COLO668 (cell line): ENCODE measurements at regions not wholly inside any gene's neighbourhood (a gene's known extent, or its start where the extent isn't known, plus 50 kb on each side); places are given as distances from the start of the nearest gene placed in this dataset.

Source experiments
- DNase-seq: peaks from one replicate; lab custom pipeline; 2025; ENCODE audit not compliant: unreplicated experiment; lab: John Stamatoyannopoulos, UW

DNA sequence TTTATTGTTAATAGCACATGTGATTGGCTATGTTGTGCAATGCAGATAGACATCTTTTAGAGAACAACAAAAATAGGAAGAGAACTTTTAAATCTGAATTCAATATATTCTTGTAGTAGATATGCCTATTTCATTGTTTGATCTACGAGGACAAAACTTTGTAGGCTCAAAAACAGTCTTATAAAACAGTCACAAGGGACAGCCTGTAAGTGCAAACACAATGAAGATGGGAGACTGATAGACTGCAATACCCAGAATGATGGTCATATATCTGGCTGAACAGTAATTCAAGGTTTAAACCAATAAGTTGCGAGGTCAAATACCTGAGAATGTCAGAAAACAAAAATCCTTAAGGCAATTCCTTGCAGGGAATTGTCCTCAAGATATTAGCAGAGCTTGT, 1342.9 kb upstream of the ADGRB3 start:
- no peak for DNase-seq

DNA sequence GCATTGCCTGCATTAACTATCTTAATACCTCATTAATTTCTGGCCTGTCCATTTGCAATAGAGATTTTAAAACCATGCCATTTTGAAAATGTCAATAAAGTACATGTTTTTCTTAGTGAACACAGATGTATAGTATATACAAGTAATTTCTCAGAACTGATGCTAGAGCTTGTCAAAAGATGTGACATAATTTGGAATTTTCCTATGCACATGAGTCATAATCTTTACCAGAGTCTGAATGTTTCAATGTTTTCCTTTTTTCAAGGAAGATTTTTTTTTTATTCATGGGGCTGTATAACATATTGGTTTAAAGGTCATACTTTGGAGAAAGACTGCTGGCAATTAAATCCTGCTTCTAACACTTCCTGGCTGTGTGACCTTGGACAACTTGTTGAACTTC, 1347.5 kb upstream of the ADGRB3 start:
- DNase-seq = no peak

DNA sequence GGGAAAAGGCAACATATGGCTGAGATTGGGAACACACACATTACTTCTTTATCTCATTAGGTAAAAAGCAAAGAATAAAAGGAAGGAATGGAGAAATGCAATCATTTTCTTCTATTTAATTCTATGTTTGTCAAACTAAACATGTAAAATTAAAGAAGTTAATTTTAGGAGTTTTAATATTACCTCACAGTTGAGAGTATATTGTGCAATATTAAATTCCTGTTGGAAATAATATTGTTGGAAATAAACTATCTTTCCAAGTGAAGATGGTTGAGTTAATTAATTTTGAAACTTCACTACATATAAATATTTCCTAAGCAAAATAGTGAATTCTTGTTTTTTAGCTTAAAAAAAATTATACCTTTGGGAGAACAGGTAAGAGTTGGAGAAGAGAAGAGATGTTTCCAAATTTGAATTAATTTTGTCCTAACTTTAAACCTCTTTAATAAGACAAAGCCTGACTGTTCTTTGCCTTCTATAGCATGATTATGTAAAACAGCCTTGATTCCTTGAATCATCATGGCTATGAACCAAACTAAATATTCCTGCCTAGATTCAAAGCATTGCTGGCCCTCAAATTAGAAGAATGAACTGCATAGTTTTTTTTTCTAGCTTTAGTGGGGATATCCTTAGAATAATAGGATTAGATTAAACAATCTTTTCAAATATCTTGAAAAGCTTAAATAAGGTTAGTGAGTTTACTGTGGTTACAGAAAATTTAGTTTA, 1349.1 kb upstream of the ADGRB3 start:
- DNase-seq = no peak

DNA sequence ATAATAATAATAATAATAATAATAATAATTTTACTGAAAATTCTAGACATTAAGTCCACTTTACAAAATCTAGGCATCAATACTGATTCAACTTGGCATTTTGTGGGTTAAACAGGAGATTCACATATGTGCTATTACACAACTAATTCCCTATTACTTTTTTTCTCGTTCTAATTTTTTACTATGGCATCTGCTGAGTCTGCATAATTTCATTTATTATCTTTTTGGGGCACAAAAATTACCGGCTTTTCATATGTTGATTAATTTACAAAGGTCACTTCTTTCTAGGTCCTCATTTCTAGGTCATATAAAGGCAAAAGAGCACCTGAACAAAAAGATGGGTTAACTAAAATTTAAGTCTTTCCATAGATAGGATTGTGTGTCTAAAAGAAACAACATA, 1357.8 kb upstream of the ADGRB3 start:
- DNase-seq = no peak

DNA sequence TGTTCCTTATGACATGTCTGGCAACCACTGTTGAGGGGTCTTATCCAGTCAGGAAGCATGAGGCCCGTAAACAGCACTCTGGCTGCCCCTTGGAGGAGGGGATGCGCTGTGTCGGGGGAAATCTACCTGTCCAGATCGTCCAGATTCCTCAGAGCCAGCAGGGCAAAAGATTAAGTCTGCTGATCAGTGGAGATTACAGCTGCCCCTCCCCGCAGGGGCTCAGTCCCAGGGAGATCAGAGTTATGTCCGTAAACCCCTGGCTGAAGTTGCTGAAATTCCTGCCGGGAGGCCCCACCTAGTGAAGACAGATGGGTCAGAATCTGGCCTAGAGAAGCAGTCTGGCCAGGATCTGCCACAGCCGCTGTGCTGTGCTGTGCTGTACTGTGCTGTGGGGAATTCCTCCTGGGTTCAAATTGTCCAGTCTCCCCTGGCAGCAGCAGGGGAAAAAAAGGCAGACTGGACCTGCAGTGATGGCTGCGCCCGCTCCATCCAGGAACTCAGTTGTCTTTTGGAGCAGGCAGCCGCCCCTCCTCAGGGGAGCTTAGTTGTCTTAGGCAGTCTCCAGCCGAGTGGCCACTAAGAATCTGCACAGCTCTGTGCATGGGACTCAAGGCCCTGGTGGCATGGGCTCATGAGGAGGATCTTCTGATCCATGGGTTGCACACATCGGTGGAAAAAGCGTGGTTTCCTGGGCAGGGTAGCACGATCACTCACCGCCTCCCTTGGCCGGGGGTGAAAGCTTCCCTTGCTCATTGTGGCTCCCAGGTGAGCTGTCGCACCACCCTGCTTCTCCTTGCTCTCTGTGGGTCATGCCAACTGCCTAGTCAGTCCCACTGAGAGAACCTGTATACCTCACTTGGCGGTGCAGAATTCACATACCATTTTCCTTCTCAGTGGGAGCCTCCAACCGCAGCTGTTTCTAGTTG, 1368.8 kb upstream of the ADGRB3 start:
- no peak for DNase-seq

DNA sequence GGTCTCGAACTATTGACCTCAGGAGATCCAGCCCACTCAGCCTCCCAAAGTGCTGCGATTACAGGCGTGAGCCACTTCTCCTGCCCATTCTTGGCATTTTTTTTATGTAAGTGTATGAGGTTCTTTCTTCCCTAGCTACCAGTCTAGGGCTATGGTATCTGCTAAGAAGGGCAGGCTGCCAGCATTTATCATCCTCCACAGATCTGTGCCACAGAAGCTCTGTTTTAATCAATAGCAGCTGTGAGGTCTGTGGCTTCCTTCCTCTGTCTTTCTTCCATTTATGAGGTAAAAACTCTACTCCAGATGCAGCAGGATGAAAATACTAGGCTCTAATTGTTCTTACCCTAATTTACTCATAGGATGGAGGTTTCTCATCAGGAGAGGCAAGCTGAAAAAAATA, 1382.4 kb upstream of the ADGRB3 start:
- DNase-seq = no peak

DNA sequence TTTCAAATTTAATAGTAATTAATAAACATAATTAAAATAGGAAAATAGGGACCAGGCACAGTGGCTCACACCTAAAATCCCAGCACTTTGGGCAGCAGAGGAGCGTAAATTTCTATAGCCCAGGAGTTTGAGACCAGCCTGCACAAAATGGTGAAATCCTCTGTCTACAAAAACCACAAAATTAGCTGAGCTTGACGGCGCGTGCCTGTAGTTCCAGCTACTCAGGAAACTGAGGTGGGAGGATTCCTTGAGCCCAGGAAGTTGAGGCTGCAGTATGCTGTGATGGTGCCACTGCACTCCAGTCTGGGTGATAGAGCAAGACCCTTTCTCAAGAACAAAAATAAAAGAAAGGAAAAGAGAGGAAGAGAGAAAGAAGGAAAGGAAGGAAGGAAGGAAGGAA, 1387.0 kb upstream of the ADGRB3 start:
- no peak for DNase-seq

DNA sequence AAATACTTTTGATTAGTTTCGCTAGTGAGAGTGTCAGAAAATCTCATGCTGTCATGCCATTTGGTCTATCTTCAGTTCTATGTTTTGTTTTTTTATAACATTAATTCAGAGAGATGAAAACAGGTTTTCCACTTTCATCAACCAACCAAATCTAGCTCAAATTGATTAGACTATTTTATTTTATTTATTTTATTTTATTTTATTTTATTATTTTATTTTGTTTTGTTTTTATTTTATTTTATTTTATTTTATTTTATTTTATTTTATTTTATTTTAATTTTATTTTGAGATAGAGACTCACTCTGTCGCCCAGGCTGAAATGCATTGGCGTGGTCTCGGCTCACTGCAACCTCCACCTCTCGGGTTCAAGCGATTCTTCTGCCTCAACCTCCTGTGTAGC, 1391.0 kb upstream of the ADGRB3 start:
- no peak for DNase-seq

DNA sequence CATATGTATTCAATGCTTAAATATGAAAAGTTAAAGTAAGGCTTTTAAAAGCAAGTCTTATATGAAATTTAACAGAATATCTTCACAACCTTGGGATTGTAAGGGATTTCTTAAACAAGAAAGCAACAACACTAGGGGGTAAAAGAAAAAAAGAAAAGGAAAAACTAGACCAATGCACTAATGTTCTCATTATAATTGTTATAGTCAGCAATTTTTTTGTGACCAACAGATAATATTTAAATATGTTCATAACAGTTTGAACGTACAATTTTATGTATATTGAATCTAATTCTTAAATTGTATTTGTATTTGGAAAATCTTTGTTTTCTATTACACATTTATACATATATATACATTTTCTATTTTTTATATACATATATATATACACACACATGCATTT, 1397.8 kb upstream of the ADGRB3 start:
- DNase-seq = no peak

DNA sequence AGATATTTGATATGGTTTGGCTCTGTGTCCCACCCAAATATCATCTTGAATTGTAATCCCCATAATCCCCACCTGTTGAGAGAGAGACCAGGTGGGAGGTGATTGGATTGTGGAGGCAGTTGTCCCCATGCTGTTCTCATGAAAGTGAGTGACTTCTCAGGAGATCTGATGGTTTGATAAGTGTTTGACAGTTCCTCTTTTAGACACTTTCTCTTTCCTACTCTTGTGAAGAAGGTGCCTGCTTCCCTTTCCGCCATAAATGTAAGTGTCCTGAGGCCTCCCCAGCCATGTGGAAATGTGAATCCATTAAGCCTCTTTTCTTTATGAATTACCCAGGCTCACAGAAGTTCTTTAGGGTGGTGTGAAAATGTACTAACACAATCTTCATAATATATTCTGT, 1404.0 kb upstream of the ADGRB3 start:
- no peak for DNase-seq

DNA sequence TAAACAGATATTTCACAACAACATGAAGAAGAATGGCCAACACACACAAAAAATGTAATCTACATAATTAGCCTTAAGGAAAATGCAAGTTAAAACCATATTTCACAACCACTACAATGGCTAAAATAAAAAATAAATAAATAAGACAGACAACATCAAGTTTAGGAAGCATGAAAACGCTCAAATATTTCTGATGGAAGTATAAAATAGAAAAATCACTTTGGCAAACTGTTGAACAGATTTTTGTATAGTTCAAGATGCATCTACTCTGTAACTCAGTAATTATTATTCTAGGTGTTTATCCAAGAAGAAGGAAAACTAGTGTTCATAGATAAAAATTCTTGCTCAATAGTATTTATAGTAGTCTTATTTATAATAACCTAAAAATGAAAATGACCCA, 1410.1 kb upstream of the ADGRB3 start:
- DNase-seq = no peak

DNA sequence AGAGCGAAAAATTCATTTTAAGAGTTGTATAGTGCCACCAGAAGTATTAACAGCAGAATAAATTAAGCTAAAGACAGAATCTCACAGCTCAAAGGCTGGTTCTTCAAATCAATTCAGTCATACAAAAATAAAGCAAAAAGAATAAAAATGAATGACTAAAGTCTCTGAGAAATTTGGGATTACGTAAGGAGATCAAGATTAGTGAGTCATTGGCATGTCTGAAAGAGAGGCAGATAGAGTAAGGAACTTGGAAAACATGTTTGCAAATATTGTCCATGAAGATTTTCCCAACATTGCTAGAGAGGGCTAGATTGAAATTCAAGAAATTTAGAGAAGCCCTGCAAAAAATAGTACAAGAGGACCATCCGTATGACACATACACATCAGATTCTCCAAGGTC, 1413.9 kb upstream of the ADGRB3 start:
- DNase-seq = no peak

DNA sequence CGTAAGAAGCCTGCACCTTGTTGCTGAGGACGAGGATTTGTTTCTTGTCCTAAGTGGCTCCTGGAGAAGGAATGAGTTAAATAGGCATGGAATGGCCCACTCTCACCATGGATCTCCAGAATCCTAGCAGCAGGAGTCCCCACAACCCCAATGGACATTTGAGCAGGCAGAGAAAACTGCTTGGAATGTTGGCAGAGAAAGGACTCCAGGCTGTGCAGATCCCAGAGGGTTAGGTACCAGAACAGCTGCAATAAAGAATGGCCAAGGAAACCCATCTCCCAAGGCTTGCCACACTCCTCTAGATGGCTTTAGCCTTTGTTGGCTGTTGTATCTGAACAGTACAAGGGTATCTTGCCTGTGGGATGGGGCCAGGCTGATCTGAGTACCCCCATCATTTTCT, 1415.7 kb upstream of the ADGRB3 start:
- no peak for DNase-seq

DNA sequence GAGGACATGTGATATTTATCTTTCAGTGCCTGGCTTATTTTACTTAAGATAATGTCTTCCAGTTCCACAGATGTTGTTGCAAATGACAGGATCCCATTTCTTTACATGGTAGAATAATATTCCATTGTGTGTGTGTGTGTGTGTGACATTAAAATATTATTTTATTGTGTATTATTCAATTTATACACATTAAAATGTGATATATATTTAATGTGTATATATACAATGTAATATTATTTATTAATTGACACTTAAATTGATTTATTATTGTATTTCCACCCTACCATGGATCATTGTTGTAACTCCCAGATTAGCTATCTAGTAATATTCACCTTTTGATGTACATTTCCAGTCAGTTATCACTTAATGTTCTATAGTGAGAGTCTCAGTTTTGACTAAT, 1422.5 kb upstream of the ADGRB3 start:
- no peak for DNase-seq

DNA sequence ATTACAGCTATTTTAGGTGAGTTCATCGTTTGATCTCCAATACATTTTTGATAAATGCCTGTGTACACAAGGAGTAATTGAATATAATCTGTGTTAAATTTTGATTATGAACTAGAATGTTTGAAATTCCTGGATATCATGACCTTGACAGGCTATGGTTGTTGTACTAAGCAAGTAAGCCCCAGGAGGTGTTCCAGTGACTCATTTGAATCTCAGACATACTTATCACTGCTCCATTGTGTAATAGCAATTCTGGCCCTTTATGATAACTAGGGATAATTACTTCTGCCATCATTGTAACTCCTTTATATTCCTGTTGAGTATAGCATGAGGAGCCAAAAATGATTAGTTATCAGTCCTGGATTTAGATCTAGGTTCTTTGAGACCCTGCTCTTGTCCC, 1424.6 kb upstream of the ADGRB3 start:
- no peak for DNase-seq

DNA sequence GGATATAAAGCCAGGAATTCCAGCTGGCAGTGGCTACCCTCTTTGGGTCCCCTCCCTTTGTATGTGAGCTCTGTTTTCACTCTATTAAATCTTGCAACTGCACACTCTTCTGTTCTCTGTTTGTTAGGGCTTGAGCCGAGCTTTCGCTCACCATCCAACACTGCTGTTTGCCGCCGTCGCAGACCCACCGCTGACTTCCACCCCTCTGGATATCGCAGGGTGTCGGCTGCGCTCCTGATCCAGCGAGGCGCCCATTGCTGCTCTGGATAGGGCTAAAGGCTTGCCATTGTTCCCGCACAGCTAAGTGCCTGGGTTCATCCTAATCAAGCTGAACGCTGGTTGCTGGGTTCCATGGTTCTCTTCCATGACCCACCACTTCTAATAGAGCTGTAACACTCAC, 1433.5 kb upstream of the ADGRB3 start:
- no peak for DNase-seq

DNA sequence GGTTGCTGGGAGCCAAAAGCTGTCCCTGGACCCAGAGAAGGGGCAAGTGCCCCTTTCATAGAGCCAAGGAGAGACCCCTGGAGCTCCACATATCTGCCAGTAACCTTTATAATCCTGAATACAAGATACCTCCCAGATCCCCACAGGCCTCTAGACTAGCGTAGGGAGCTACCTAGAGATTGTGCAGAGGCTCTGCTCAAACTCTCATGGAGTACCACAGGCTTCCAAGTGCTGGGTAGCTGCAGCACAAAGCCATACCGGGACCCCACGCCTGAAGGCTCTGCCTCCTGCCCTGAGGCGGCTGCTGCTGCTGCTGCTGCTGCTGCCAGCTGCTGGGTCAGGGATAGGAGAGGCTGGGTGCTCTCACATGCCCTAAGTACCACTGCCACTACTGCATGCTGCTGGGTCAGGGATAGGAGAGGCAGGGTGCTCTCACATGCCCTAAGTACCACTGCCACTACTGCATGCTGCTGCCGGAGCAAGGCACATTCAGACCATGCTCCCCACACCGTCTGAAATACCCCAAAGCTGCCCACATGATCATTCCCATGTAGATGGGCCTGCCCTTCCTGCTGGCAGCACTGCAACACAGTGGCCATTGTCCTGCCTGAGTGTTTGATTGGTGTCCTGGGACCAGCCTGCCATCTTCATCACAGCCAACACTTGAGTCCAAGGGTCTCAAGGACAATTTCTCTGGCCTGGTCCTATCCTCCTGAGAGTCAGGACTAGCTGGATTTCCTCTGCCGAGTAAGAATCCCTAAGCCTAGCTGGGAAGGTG, 1434.3 kb upstream of the ADGRB3 start:
- no peak for DNase-seq

DNA sequence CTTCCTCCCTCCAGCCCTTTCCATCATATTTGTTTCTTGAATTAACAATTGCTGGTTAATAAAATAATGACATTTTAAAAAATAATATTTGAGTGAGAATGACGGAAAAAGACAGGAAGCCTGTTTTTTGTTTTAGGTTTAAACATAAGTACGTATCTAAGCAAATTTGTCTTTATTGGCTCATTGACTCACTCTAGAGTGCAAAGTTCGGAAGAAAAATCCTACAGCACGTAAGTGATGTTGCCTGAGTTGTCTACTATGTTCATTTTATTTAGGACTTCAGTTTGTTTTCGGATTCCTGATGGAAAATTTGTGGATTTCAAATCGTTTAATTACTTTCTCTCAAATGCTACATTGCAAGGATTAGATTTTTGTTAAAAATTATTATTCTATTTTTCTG, 1435.7 kb upstream of the ADGRB3 start:
- DNase-seq = no peak

DNA sequence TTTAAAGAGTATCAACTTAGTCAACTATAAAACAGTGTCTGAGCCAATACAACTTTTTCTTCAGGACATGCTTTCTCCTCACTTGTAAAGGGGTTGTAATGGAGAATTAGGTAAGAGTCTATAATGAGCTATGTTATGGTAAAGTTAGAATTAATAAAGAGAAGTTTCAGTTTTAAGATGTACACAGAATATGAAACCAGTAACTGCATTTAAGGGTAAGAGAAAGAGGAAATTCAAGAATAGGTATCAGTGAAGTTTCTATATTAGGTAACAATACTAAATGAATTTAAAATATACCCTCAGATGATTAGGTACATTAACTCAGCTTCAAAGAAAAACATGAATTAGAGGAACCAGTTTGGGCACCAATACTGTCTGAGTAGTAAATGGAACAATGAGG, 1444.3 kb upstream of the ADGRB3 start:
- no peak for DNase-seq

DNA sequence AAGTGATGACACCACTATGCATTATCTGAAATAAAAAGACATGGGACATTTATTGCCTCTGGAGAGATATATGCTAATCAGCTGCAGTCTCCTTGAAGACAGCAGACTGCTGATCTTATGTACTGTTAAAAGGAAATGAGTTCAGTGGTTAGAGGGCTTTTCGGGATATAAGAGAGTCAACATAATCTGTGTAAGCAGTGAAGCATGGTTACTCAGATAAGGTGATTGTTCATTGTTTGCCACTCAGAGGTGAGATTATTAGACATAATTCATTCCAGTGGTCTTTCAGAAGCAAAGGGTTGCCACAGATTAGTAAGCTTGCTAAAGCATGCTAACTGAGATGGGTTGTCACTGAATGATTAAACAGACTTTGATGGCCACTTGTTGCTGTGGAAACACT, 1450.7 kb upstream of the ADGRB3 start:
- no peak for DNase-seq

DNA sequence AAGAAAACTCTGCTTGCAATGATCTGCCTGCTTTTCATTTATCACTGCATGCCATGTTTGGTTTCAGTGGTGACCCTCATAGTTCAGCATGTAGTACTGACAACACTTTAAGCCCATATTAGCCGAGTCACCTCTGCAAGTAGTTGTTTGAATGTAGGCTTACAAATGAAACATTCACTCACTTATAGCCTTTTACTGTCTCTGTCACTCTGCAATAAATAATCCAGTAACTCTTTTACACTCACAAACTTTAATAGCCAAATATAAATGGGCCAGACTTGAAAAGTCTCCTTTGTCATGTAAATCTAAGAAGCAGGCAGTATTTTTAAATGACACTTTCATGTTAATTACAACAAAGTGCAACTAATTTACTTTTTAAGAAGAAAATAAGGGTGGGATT, 1460.0 kb upstream of the ADGRB3 start:
- no peak for DNase-seq

DNA sequence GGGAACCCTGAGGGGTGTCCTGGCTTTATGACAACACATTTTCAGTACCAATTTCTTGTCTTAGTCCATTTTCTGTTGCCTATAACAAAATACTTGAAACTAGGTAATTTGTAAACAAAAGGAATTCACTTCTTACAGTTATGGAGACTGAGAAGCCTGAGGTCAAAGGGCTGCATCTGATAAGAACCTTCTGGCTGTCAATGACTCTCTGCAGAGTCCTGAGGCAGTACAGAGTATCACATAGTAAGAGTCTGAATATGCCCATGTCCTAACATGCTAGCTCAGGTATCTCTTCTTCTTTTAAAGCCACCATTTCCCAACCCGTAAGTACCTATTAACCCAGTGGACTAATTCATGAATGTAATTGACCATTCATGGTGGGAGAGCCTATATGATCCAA, 1458.6 kb upstream of the EYS start:
- no peak for DNase-seq
